Right atrium auricular region (tissue), 2 donors: ENCODE measurements at regions not wholly inside any gene's neighbourhood (a gene's known extent, or its start where the extent isn't known, plus 50 kb on each side); places are given as distances from the start of the nearest gene placed in this dataset.

Experiments used
- DNase-seq: peaks from one replicate; pipeline ENCODE4 v3.0.0-alpha.2; 2019; ENCODE audit warnings: low spot score
- H3K27ac ChIP-seq, 2 donors: fragments of 200-600 bp; sonication (generic); 1 replicate in 1 of 2; 2 replicates in 1 of 2; pipeline ENCODE4 v1.5.1; 2016 to 2019
- H3K27me3 ChIP-seq, 2 donors: fragments of 200-600 bp; sonication (generic); one replicate each; pipeline versions ENCODE4 v1.5.1 to v1.6.0; 2017 to 2019
- H3K36me3 ChIP-seq: fragments of 200-600 bp; sonication (generic); one replicate; pipeline ENCODE4 v1.5.1; 2016
- H3K4me1 ChIP-seq, 2 donors: fragments of 200-600 bp; sonication (generic); one replicate each; pipeline versions ENCODE4 v1.5.1 to v1.6.0; 2017 to 2019
- H3K4me3 ChIP-seq, 2 donors: fragments of 200-600 bp; sonication (generic); 1 replicate in 1 of 2; 2 replicates in 1 of 2; pipeline ENCODE4 v1.5.1; 2017 to 2019; ENCODE audit warnings: mild to moderate bottlenecking in 1 of 2, moderate library complexity in 1 of 2
- H3K9me3 ChIP-seq, 2 donors: fragments of 200-600 bp; sonication (generic); one replicate each; pipeline ENCODE4 v1.5.1; 2019
- CTCF ChIP-seq, 2 donors: fragments of 200-600 bp; sonication (generic); IDR thresholded peaks; one replicate each; pipeline ENCODE4 v1.5.1; 2019; ENCODE audit warnings: antibody characterized with exemption in 2 of 2

- Histone ChIP-seq H3K4me1 (no peaks in the 10 kb centered on the region), H3K27me3 (no peaks in the 10 kb centered on the region), H3K36me3 (no peaks in the 10 kb centered on the region), H3K27ac (no peak overlapping the region), H3K9me3 (no peaks in the 10 kb centered on the region), H3K4me3 (no peak overlapping the region)
- no peak for TF ChIP-seq CTCF (IDR thresholded peaks at IDR 0.05)
- no peak for DNase-seq
Measured at GRCh38 chr10:107450056-107450455, 285.6 kb upstream of the SORCS1 start.

GRCh38 chr10:107444443-107444842 is 279.9 kb upstream of the SORCS1 start:
- no peak for DNase-seq

GRCh38 chr10:107443813-107444212 is 279.3 kb upstream of the SORCS1 start:
- no peaks in the 10 kb centered on the region for H3K27me3 ChIP-seq
- H3K9me3 ChIP-seq = no peaks in the 10 kb centered on the region
- TF ChIP-seq CTCF (IDR thresholded peaks at IDR 0.05) = no peak
- H3K36me3 ChIP-seq = no peaks in the 10 kb centered on the region
- H3K4me3 ChIP-seq = no peak overlapping the region
- H3K4me1 ChIP-seq = no peaks in the 10 kb centered on the region
- H3K27ac ChIP-seq = no peak overlapping the region
- no peak for DNase-seq

More at GRCh38 chr10:107444443-107444842, 279.9 kb upstream of the SORCS1 start:
- TF ChIP-seq CTCF (IDR thresholded peaks at IDR 0.05) = no peak
- Histone ChIP-seq H3K4me1 (no peaks in the 10 kb centered on the region), H3K9me3 (no peaks in the 10 kb centered on the region), H3K27me3 (no peaks in the 10 kb centered on the region), H3K4me3 (no peak overlapping the region), H3K36me3 (no peaks in the 10 kb centered on the region), H3K27ac (no peak overlapping the region)

GRCh38 chr10:107443326-107443725 is 278.8 kb upstream of the SORCS1 start:
- no peak for TF ChIP-seq CTCF (IDR thresholded peaks at IDR 0.05)
- no peak for DNase-seq
- Histone ChIP-seq H3K4me1 (no peaks in the 10 kb centered on the region), H3K27ac (no peak overlapping the region), H3K4me3 (no peak overlapping the region), H3K36me3 (no peaks in the 10 kb centered on the region), H3K27me3 (no peaks in the 10 kb centered on the region), H3K9me3 (no peaks in the 10 kb centered on the region)

GRCh38 chr10:107442035-107442505 is 277.6 kb upstream of the SORCS1 start:
- H3K27ac ChIP-seq = no peak overlapping the region
- H3K4me3 ChIP-seq = no peak overlapping the region
- H3K9me3 ChIP-seq = no peaks in the 10 kb centered on the region
- no peak for TF ChIP-seq CTCF (IDR thresholded peaks at IDR 0.05)
- H3K36me3 ChIP-seq = no peaks in the 10 kb centered on the region
- no peaks in the 10 kb centered on the region for H3K4me1 ChIP-seq
- no peaks in the 10 kb centered on the region for H3K27me3 ChIP-seq
- no peak for DNase-seq

GRCh38 chr10:107440741-107441140 is 276.2 kb upstream of the SORCS1 start:
- no peaks in the 10 kb centered on the region for H3K9me3 ChIP-seq
- no peaks in the 10 kb centered on the region for H3K27me3 ChIP-seq
- no peak overlapping the region for H3K4me3 ChIP-seq
- H3K4me1 ChIP-seq = no peaks in the 10 kb centered on the region
- H3K27ac ChIP-seq = no peak overlapping the region
- no peak for DNase-seq
- no peaks in the 10 kb centered on the region for H3K36me3 ChIP-seq
- no peak for TF ChIP-seq CTCF (IDR thresholded peaks at IDR 0.05)
